Nephron progenitor cell (in vitro differentiated cells): ENCODE measurements at regions not wholly inside any gene's neighbourhood (a gene's known extent, or its start where the extent isn't known, plus 50 kb on each side); places are given as distances from the start of the nearest gene placed in this dataset.

Source experiments
- DNase-seq: peaks from one replicate; pipeline ENCODE4 v3.0.0; 2021
- H3K27ac Mint-ChIP-seq: 2 replicates; pipeline ENCODE4 v1.8.0; 2021; ENCODE audit warnings: mild to moderate bottlenecking, moderate library complexity, mixed read lengths
- H3K27me3 Mint-ChIP-seq: 2 replicates; pipeline ENCODE4 v1.8.0; 2021; ENCODE audit warnings: mild to moderate bottlenecking, low read depth, mixed read lengths; ENCODE audit not compliant: poor library complexity
- H3K36me3 Mint-ChIP-seq: 2 replicates; pipeline ENCODE4 v1.8.0; 2021; ENCODE audit warnings: low read depth, mixed read lengths
- H3K4me1 Mint-ChIP-seq: 2 replicates; pipeline ENCODE4 v1.8.0; 2021; ENCODE audit warnings: mixed read lengths
- H3K4me3 Mint-ChIP-seq: 2 replicates; pipeline ENCODE4 v1.8.0; 2021; ENCODE audit warnings: mild to moderate bottlenecking, moderate library complexity, mixed read lengths
- H3K9me3 Mint-ChIP-seq: 2 replicates; pipeline ENCODE4 v1.8.0; 2021; ENCODE audit warnings: mild to moderate bottlenecking, moderate library complexity, mixed read lengths
- CTCF ChIP-seq: fragments of 200-600 bp; sonication (generic); IDR thresholded peaks from 2 replicates; pipeline ENCODE4 v1.5.0; 2021; ENCODE audit warnings: antibody characterized with exemption

- no peaks in the 10 kb centered on the region for H3K36me3 Mint-ChIP-seq
- no peaks in the 10 kb centered on the region for H3K27me3 Mint-ChIP-seq
- H3K4me3 Mint-ChIP-seq: no peak overlapping the region
- no peak overlapping the region for H3K27ac Mint-ChIP-seq
- H3K4me1 Mint-ChIP-seq: no peaks in the 10 kb centered on the region
- no peak for TF ChIP-seq CTCF
- H3K9me3 Mint-ChIP-seq: no peaks in the 10 kb centered on the region
- DNase-seq: no peak
Observed at GRCh38 chr12:85697003-85697402, 139.2 kb downstream of the RASSF9 start.

- Mint-ChIP-seq H3K4me3 (no peak overlapping the region), H3K27me3 (no peaks in the 10 kb centered on the region), H3K36me3 (no peaks in the 10 kb centered on the region), H3K27ac (no peak overlapping the region), H3K9me3 (no peaks in the 10 kb centered on the region), H3K4me1 (no peaks in the 10 kb centered on the region)
- no peak for TF ChIP-seq CTCF
- DNase-seq: no peak
Observed at GRCh38 chr12:85698937-85699336, 137.3 kb downstream of the RASSF9 start.

GRCh38 chr12:85708775-85709174, 127.4 kb downstream of the RASSF9 start:
- H3K27ac Mint-ChIP-seq: no peak overlapping the region
- TF ChIP-seq CTCF: no peak
- peaks cover 3% of the 10 kb centered on the region for H3K27me3 Mint-ChIP-seq
- no peak for DNase-seq
- H3K4me1 Mint-ChIP-seq: no peaks in the 10 kb centered on the region
- no peaks in the 10 kb centered on the region for H3K9me3 Mint-ChIP-seq
- H3K36me3 Mint-ChIP-seq: no peaks in the 10 kb centered on the region
- no peak overlapping the region for H3K4me3 Mint-ChIP-seq

- H3K27ac Mint-ChIP-seq: no peak overlapping the region
- H3K4me3 Mint-ChIP-seq: no peak overlapping the region
- peaks cover 3% of the 10 kb centered on the region for H3K27me3 Mint-ChIP-seq
- no peak for DNase-seq
- H3K4me1 Mint-ChIP-seq: no peaks in the 10 kb centered on the region
- peaks cover 7% of the 10 kb centered on the region for H3K9me3 Mint-ChIP-seq
- H3K36me3 Mint-ChIP-seq: no peaks in the 10 kb centered on the region
- TF ChIP-seq CTCF: no peak
Observed at GRCh38 chr12:85711735-85712390, 124.3 kb downstream of the RASSF9 start.

GRCh38 chr12:85713373-85713772, 122.8 kb downstream of the RASSF9 start:
- Mint-ChIP-seq H3K27me3 (peaks cover 3% of the 10 kb centered on the region), H3K36me3 (peaks cover 5% of the 10 kb centered on the region), H3K9me3 (peaks cover 9% of the 10 kb centered on the region), H3K4me3 (no peak overlapping the region), H3K4me1 (no peaks in the 10 kb centered on the region), H3K27ac (no peak overlapping the region)
- DNase-seq: no peak
- TF ChIP-seq CTCF: no peak

- no peak for TF ChIP-seq CTCF
- Mint-ChIP-seq H3K27ac (no peak overlapping the region), H3K27me3 (peaks cover 3% of the 10 kb centered on the region), H3K4me1 (no peaks in the 10 kb centered on the region), H3K36me3 (peaks cover 6% of the 10 kb centered on the region), H3K9me3 (peaks cover 9% of the 10 kb centered on the region), H3K4me3 (no peak overlapping the region)
- no peak for DNase-seq
Observed at GRCh38 chr12:85714425-85714824, 121.8 kb downstream of the RASSF9 start.
